CD4-positive, alpha-beta T cell treated with Interleukin-15 for 1 hour (primary cell): ENCODE measurements at regions not wholly inside any gene's neighbourhood (a gene's known extent, or its start where the extent isn't known, plus 50 kb on each side); places are given as distances from the start of the nearest gene placed in this dataset.
"Not testable (repeated sequence)": the region's sequence is repeated elsewhere in the genome, so short reads cannot be mapped to it uniquely, and the experiment has no call there.

Experiments
- DNase-seq: peaks from one replicate; pipeline ENCODE4 v3.0.0-alpha.2; 2020

DNA sequence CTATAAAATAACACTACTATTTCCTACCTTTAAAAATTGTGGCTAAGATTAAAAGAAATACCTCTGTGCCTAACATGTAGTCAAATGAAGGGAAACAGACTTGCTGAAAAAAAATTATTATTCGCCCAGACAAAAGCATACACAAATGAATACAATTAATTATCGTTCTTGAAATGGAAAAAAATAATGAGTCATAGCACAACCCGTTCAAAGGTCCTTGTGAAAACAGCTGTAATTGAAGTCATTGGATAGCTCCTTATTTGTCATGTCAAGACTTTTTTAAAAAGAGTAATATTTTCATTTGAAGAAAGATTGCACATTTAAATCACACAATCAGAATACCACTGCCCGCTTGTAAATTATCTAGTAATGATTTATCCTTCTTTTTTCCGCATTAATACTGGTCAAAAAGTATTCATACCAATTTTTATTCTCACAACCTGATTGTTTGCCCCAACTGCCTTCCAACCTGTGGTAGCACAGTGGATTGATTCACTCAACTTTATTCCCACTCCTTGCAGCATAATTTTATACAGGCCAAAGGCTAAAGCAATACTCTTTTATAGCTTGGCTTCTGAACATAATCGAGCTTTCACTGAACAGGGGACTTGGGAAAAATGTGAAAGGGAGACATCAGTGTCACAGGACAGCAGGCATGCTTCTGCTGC, 655.2 kb upstream of the MAP3K7 start:
- no peak for DNase-seq

DNA sequence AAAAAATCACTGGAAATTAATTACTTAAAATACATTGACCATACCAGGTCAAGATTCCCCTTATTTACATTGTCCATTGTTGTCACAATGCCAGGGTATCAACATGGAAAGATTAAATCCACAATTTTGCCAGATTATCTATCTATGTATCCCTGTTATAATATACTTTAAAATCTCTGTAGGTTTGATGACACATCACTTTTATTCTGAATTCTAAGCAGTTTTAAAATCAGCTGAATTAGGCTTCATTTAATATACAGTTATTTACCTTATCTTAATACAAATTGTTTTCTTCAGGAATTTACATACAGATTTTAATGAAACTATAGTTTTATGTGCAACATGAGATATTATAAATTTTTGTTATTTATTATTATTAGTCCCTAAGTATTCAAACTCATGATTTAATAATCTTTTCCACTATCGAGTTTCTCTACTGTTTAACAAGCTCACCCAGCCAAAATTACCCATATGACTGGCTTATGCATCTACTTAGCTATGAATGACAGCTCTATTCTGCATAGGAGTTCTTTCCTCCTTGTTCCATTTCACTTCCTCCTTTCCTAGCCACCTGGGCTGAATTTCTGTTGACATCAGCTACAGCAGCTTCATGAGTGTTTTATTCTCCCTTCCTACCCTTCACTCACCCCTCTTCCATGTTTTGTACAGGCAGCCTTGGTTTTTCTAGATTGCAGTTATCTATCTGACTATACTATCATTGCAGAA, 654.2 kb upstream of the MAP3K7 start:
- no peak for DNase-seq

DNA sequence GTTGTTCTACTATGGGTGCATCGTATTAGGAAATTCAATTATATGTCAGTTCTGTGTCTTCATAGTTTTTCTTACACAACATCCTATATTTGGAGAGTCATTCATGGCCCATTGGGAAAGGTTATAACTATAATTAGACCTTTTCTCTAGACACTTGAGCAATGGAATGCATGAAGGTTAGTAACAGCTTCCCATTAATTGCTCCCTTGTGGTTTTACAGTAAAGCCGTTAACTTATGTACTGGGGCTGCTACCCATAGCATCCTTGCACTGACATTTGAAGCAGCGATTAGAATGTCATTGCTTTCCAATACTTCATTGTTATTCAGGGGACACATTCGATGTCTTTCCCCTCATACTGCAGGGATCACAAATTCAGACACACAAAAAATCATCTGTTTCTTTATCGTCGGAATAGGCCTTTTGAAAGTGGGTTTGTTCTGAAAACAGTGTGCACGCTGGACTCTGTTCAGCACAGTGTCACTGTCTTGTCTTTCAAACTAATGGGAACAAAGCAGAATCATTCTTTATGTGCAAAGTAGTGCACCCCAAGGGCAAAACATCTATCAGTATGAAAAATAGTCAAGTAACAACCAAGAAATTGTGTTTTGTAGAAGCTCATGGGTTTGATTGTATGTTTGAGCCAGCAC, 634.3 kb upstream of the MAP3K7 start:
- DNase-seq: no peak

DNA sequence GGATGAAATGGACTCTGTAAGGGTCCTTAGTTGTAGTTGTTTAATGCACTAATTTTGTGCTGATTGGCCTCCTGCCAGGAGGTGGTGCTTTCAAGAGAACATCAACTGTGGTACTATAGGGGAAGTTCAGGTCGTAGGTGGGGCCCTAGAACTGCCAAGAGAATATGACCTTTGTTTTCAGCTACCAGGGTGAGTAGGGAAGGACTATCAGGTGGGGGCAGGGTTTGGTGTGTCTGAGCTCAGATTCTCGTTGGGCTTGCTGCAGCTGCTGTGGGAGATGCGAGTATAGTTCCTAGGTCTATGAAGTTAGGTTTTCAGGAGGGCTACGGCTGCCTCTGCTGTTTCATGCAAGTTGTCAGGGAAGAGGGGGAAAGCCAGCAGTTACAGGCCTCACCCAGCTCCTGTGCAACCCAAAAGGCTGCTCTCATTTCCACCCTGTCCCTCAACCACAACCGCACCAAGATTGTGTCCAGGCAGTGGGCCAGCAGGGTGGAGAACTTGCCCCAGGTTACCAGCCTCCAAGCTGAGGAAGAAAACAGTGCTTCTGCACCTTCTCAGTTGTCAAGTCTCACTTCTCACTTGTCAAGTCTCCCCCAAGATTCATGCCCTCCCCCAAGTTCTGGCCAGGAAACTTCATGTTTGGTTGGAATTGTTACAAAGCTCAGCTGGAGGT, 626.5 kb upstream of the MAP3K7 start:
- DNase-seq: no peak

DNA sequence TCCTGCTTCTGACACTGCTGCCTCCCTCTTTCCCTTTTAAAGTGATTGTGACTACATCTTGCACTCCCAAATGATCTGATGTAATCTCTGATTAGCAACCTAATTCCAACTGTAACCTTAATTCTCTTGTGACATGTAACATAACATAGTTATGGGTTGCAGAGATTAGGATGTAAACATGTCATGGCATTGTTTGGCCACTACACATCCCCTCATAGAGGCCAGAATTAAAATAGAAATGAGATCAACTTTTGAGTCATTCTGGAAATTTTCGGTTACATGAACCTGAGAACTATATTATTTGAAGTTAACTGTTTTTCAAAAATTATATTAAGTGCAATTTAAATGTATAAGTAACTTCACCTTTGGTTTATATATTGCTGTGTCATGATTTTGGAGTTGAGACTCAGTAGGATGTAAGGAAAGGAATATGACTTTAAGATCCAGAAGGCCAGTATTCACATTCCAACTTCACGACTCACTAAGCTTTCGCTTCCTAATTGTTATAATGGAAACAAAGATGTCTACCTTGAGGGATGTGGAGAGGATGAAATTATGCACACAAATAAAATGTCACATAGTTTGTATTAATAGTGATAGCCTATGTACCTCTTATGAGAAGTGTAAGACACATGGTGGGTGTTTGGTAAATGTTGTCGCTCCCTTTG, 611.9 kb upstream of the MAP3K7 start:
- no peak for DNase-seq

DNA sequence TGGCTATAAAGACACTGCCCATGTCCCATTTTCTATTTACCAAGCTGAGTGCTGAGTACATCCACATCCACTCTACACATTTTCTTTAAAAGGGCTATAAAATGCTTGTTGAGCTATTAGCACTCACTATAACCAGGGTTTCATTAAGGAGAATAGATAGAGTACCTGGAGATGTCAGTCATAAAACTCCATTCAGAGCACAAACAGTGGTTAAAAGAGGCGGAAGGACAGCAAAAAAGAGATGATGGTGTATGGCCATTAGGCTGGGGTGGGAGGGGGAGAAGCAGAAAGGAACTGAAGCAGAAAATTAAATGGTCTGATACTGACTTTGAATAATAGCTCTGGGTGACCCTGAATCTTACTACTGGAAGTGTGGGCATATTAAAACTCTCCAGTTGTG, 609.9 kb upstream of the MAP3K7 start:
- DNase-seq: no peak

- no peak for DNase-seq
Measured at GRCh38 chr6:91193446-91193845, 606.6 kb upstream of the MAP3K7 start.

GRCh38 chr6:91190041-91190440, 603.2 kb upstream of the MAP3K7 start:
- DNase-seq: not testable (repeated sequence)

GRCh38 chr6:91185072-91185471, 598.2 kb upstream of the MAP3K7 start:
- DNase-seq: no peak

- DNase-seq: no peak
Measured at GRCh38 chr6:91181416-91181815, 594.5 kb upstream of the MAP3K7 start.

GRCh38 chr6:91173651-91174050, 586.8 kb upstream of the MAP3K7 start:
- DNase-seq: no peak

- no peak for DNase-seq
Measured at GRCh38 chr6:91173186-91173585, 586.3 kb upstream of the MAP3K7 start.

- DNase-seq: no peak
Measured at GRCh38 chr6:91171754-91172462, 585.0 kb upstream of the MAP3K7 start.

- no peak for DNase-seq
Measured at GRCh38 chr6:91167846-91168245, 581.0 kb upstream of the MAP3K7 start.

GRCh38 chr6:91166271-91167046, 579.6 kb upstream of the MAP3K7 start:
- DNase-seq: no peak

DNA sequence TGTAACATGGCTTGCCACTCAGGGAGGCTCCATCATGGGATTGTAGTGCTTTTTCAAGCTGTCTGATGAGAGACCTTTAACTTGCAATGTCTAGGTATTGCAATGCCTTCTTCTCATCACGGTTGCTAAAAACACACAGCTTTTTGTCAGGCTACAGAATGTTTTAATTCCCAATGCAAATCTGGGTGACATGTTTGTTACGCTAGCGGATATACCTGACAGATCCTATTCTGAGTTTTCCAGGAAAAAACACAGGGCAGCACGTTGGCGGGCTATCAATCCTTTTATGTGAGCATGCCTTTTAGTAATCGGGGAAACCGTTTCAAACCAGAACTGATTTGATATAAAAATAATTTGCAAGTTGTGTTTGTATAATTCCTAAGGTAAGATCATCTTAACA, 577.2 kb upstream of the MAP3K7 start:
- no peak for DNase-seq

DNA sequence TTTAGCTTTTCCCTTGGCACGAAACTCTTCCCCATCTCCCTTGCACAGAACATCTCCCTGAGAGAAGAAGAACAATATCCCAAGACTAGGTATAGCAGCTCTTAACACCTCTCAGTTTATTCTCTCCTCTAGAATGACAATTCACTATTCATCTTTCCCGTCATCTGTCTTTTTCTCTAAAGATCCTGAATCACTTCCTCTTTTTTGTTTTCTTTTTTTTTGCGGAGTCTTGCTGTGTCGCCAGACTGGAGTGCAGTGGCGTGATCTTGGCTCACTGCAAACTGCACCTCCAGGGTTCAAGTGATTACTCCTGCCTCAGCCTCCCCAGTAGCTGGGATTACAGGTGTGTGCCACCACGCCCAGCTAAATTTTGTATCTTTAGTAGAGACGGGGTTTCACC, 574.4 kb upstream of the MAP3K7 start:
- no peak for DNase-seq

DNA sequence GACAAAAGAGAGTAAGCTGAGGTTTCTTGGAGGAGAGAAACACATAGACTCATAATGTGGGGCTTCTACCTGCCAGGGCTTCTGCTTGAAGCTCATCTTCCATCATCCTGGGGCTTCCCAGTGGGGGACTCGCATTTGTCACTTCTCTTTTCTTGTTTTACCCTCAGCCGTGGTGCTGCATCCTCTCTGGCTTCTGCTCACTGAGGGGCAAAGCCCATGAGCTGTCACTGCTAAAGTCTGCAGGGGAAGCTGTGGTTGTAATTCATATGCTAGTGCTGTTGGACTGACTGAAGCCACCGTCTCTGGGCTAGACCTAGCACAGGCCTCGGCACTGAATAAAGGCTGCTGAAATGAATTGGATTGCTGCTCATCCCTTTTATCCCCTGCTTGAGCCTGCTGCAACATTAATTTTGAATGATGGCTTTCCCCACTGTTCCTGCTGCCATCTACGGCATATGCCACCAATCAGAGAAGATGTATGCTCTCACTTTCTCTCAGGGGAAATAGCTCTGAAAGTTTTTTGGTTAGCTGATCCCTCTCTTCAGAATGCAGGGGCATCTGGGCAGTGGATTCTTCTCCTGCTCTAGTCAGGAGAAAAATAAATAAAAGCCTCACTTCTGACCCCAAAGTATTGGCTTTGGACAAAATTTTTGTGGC, 568.4 kb upstream of the MAP3K7 start:
- no peak for DNase-seq

DNA sequence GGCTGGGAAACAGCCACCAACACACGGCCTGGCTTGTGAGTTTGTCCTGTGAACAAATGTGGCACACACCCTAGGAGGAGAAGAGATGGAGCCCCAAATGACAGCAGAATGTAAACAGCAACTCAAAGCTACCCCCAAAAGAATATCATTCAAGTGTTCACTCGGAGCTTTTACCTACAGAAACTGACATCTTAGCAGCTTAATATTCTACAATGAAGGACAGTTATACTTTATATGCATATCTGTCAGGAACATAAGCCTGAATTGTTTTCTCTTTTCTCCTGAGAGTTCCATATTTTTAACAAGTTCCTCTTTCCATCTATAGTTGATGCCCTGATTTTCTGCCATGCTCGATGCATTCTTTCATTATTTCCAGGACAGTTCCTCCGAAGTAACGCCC, 566.0 kb upstream of the MAP3K7 start:
- DNase-seq: no peak

- DNase-seq: no peak
Measured at GRCh38 chr6:91149956-91150705, 563.3 kb upstream of the MAP3K7 start.
